PC-3 (cell line): ENCODE measurements at regions not wholly inside any gene's neighbourhood (a gene's known extent, or its start where the extent isn't known, plus 50 kb on each side); places are given as distances from the start of the nearest gene placed in this dataset.

Source experiments
- ATAC-seq: fragments of 200-7000 bp; cut with Tn5 transposase; 2 replicates; pipeline ENCODE4 v1.9.1; 2020; ENCODE audit warnings: mild to moderate bottlenecking, moderate library complexity
- BruUV-seq: library from RNA; stranded (reverse); fragments of 400-500 nt; replicated peaks from 2 replicates; lab custom pipeline; 2021; lab: Mats Ljungman, UMichigan
- CTCF ChIA-PET: fragments of 300-600 bp; sonication (Branson Sonifier 250); formaldehyde crosslinking; loops from one replicate; lab custom pipeline; 2022; ENCODE audit warnings: antibody characterized with exemption; lab: Charles Lee
- POLR2A ChIA-PET: fragments of 300-600 bp; sonication (Branson Sonifier 250); formaldehyde crosslinking; loops from one replicate; lab custom pipeline; 2022; ENCODE audit warnings: antibody characterized with exemption; ENCODE audit not compliant: unreplicated experiment; lab: Charles Lee
- DNase-seq: peaks from one replicate; pipeline ENCODE4 v3.0.0-alpha.2; 2015
- H2AFZ ChIP-seq: fragments of 300-600 bp; sonication (generic); 2 replicates; pipeline ENCODE4 v1.6.0; 2016; ENCODE audit warnings: antibody characterized with exemption, low read length
- H3F3A ChIP-seq: fragments of 300-600 bp; sonication (generic); one replicate; pipeline ENCODE4 v1.6.0; 2017; ENCODE audit warnings: antibody characterized with exemption, low read length, control low read depth, mild to moderate bottlenecking; ENCODE audit not compliant: unreplicated experiment
- H3K27ac ChIP-seq: fragments of 300-600 bp; sonication (generic); 2 replicates; pipeline ENCODE4 v1.5.1; 2016; ENCODE audit warnings: mild to moderate bottlenecking, low read length
- H3K27me3 ChIP-seq: fragments of 300-600 bp; sonication (generic); 2 replicates; pipeline ENCODE4 v1.6.1; 2016; ENCODE audit warnings: low read length, mixed read lengths
- H3K36me3 ChIP-seq: fragments of 300-600 bp; sonication (generic); 2 replicates; pipeline ENCODE4 v1.6.1; 2016; ENCODE audit warnings: low read depth, mixed run types, low read length, mixed read lengths
- H3K4me1 ChIP-seq: fragments of 300-600 bp; sonication (generic); 2 replicates; pipeline ENCODE4 v1.5.1; 2016; ENCODE audit warnings: low read length; ENCODE audit not compliant: insufficient read depth
- H3K4me2 ChIP-seq: fragments of 300-600 bp; sonication (generic); 2 replicates; pipeline ENCODE4 v1.6.0; 2016; ENCODE audit warnings: low read length
- H3K4me3 ChIP-seq: fragments of 300-600 bp; sonication (generic); 2 replicates; pipeline ENCODE4 v1.5.1; 2016; ENCODE audit warnings: mild to moderate bottlenecking, low read length, mixed read lengths
- H3K79me2 ChIP-seq: fragments of 300-600 bp; sonication (generic); 2 replicates; pipeline ENCODE4 v1.6.1; 2017; ENCODE audit warnings: low read length, mixed read lengths
- H3K9ac ChIP-seq: fragments of 300-600 bp; sonication (generic); 2 replicates; pipeline ENCODE4 v1.6.0; 2016; ENCODE audit warnings: mild to moderate bottlenecking, low read length
- H3K9me2 ChIP-seq: fragments of 300-600 bp; sonication (generic); replicated peaks from 2 replicates; pipeline ENCODE4 v1.6.1; 2016; ENCODE audit warnings: mixed run types, low read length, mixed read lengths
- H3K9me3 ChIP-seq: fragments of 300-600 bp; sonication (generic); 2 replicates; pipeline ENCODE4 v1.6.1; 2016; ENCODE audit warnings: low read length, mixed read lengths
- H4K20me1 ChIP-seq: fragments of 300-600 bp; sonication (generic); 2 replicates; pipeline ENCODE4 v1.6.1; 2016; ENCODE audit warnings: low read length, mixed read lengths
- CTCF ChIP-seq: fragments of 300-600 bp; sonication (generic); conservative IDR thresholded peaks from 2 replicates; pipeline ENCODE4 v1.5.1; 2017; ENCODE audit warnings: antibody characterized with exemption, low read depth, mild to moderate bottlenecking, low read length
- EZH2 ChIP-seq: fragments of 300-600 bp; sonication (generic); IDR thresholded peaks from one replicate; pipeline ENCODE4 v1.6.1; 2017; ENCODE audit warnings: antibody characterized with exemption, mild to moderate bottlenecking, low read length; ENCODE audit not compliant: unreplicated experiment
- EZH2phosphoT487 ChIP-seq: fragments of 300-600 bp; sonication (generic); IDR thresholded peaks from 2 replicates; pipeline ENCODE4 v1.6.1; 2018; ENCODE audit warnings: mild to moderate bottlenecking, antibody characterized with exemption, low read length, borderline replicate concordance
- intact Hi-C: fragments of 100-400 bp; cut with micrococcal nuclease; formaldehyde crosslinking; loops from 2 replicates; pipeline ENCODE4 v1.9.0; 2023

- CTCF ChIA-PET, result no interaction called here
Observed at GRCh38 chr13:111064661-111065060, 50.4 kb upstream of the ARHGEF7 start.

DNA sequence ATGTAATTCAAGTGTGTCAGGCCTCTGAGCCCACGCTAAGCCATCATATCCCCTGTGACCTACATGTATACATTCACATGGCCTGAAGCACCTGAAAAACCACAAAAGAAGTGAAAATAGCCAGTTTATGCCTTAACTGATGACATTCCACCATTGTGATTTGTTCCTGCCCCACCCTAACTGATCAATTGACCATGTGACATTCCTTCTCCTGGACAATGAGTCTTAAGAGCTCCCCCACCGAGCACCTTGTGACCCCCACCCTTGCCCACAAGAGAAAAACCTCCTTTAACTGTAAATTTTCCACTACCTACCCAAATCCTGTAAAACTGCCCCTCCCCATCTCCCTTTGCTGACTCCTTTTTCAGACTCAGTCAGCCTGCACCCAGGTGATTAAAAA is 52.1 kb upstream of the ARHGEF7 start:
- intact Hi-C loops, result no loop called here
- H3K27ac ChIP-seq, result no peak overlapping the region
- H3K4me1 ChIP-seq, result no peaks in the 10 kb centered on the region
- no peak overlapping the region for H2AFZ ChIP-seq
- H3K4me3 ChIP-seq, result no peak overlapping the region
- DNase-seq (no peak), ATAC-seq (no peak)
- H3K36me3 ChIP-seq, result no peaks in the 10 kb centered on the region
- no peaks in the 10 kb centered on the region for H3K27me3 ChIP-seq
- no peaks in the 10 kb centered on the region for H4K20me1 ChIP-seq
- POLR2A ChIA-PET, result no interaction called here
- H3K79me2 ChIP-seq, result no peaks in the 10 kb centered on the region
- H3K4me2 ChIP-seq, result no peak overlapping the region
- TF ChIP-seq CTCF (no peak), EZH2phosphoT487 (no peak), EZH2 (no peak)
- no peaks in the 10 kb centered on the region for H3K9me2 ChIP-seq
- H3K9ac ChIP-seq, result no peak overlapping the region
- H3F3A ChIP-seq, result no peaks in the 10 kb centered on the region
- H3K9me3 ChIP-seq, result no peaks in the 10 kb centered on the region
- BruUV-seq, result no TSS peak
- CTCF ChIA-PET, result no interaction called here

More at GRCh38 chr13:111064661-111065060, 50.4 kb upstream of the ARHGEF7 start:
- ATAC-seq, result no peak
- TF ChIP-seq EZH2phosphoT487 (no peak), CTCF (no peak), EZH2 (no peak)
- H3K36me3 ChIP-seq, result no peaks in the 10 kb centered on the region
- intact Hi-C loops, result no loop called here
- H3K79me2 ChIP-seq, result no peaks in the 10 kb centered on the region
- BruUV-seq, result no TSS peak
- POLR2A ChIA-PET, result no interaction called here
- no peak overlapping the region for H3K4me2 ChIP-seq
- no peaks in the 10 kb centered on the region for H3K27me3 ChIP-seq
- DNase-seq, result no peak
- H3K9me3 ChIP-seq, result no peaks in the 10 kb centered on the region
- H2AFZ ChIP-seq, result no peak overlapping the region
- H3K4me1 ChIP-seq, result no peaks in the 10 kb centered on the region
- no peaks in the 10 kb centered on the region for H4K20me1 ChIP-seq
- H3K4me3 ChIP-seq, result no peak overlapping the region
- H3K9me2 ChIP-seq, result no peaks in the 10 kb centered on the region
- H3K27ac ChIP-seq, result no peak overlapping the region
- H3F3A ChIP-seq, result no peaks in the 10 kb centered on the region
- no peak overlapping the region for H3K9ac ChIP-seq

DNA sequence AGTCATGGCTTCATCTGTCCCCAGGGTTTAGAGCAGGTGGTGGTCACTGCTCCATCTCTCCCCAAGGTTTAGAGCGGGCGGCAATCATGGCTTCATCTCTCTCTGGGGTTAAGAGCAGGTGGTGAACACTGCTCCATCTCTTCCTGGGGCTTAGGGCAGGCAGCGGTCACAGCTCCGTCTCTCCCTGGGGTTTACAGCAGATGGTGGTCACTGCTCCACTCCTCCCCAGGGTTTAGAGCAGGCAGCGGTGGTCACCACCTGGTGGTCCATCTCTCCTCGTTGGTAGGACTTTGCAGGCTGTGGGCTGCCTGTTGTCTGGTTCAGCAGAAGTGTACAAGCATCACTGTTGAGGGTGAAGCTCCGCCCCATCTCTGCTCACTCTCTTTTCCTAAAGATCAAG is 52.8 kb upstream of the ARHGEF7 start:
- Histone ChIP-seq H3K79me2 (no peaks in the 10 kb centered on the region), H2AFZ (no peak overlapping the region), H3K4me3 (no peak overlapping the region), H3K36me3 (no peaks in the 10 kb centered on the region), H3K9me3 (no peaks in the 10 kb centered on the region), H3K9ac (no peak overlapping the region), H3F3A (no peaks in the 10 kb centered on the region), H3K4me1 (no peaks in the 10 kb centered on the region), H4K20me1 (no peaks in the 10 kb centered on the region), H3K4me2 (no peak overlapping the region), H3K27ac (no peak overlapping the region), H3K9me2 (no peaks in the 10 kb centered on the region), H3K27me3 (no peaks in the 10 kb centered on the region)
- ATAC-seq (no peak), DNase-seq (no peak)
- TF ChIP-seq EZH2, result no peak
- no TSS peak for BruUV-seq
- ChIA-PET POLR2A (no interaction called here), CTCF (no interaction called here)
- intact Hi-C loops, result no loop called here
